IPS-NIHi7 (cell line): ENCODE measurements at regions not wholly inside any gene's neighbourhood (a gene's known extent, or its start where the extent isn't known, plus 50 kb on each side); places are given as distances from the start of the nearest gene placed in this dataset.
"Not testable (repeated sequence)": the region's sequence is repeated elsewhere in the genome, so short reads cannot be mapped to it uniquely, and the experiment has no call there.

Experiments
- DNase-seq: peaks from one replicate; pipeline ENCODE4 v3.0.0; 2012; ENCODE audit warnings: mixed read lengths; ENCODE audit errors: extremely low spot score

DNA sequence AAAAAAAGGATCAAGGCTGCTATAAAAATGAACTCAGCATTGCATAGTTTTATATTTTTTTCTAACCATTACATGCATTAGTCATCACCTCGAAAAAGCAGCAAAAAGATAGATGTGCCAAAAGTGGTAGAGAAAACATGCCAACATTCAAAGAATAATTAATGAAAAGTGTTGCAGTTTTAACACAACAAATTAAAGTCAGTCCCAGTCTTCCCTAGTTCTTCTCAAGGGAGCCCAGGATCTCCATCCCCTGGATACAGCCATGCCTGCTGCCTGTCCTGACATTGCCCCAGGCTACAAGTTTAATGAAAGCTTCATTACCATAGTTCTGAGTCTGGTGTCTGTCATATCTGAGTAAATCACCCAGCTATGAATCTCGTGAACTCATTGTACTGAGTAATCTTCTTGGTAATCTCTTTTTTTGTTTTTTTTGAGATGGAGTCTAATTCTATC is 116.6 kb upstream of the KLF12 start:
- no peak for DNase-seq

DNA sequence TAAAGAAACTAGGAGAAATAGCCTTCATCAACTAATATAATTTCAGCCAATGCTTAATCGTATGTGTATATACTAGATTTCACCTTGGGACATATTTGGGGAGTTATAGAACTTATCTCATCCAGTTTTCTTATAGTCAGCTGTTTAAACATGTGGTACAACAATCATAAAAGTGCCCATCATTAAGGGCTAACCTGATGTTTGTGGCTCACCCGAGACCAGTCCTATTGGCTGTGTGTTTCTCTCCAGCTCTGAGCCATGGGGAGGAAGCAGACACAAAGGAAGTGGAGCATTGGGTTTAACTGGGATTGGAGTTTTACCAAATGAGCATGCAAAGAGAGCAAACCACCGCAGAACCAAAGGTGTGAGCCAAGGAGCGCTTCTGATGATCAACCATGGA is 114.3 kb upstream of the KLF12 start:
- no peak for DNase-seq

DNA sequence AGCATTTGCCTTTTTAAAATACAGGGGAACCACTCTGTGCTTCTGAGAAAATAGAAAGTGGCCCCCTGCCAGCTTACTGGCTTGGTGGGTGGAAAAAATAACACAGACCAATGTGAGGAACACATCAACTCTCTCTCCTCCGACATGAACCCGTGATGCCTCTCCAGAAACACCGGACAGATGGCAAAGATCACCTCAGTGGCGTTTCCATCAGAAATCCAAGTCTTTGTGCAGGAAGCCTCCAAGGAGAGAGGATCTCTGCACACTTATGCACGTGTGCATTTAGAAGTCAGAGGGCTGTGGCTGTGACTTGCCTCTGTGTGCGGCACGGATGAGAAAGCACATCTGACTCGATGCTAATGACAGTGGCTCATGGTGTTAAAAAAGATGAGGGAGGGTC is 112.3 kb upstream of the KLF12 start:
- DNase-seq, result no peak

DNA sequence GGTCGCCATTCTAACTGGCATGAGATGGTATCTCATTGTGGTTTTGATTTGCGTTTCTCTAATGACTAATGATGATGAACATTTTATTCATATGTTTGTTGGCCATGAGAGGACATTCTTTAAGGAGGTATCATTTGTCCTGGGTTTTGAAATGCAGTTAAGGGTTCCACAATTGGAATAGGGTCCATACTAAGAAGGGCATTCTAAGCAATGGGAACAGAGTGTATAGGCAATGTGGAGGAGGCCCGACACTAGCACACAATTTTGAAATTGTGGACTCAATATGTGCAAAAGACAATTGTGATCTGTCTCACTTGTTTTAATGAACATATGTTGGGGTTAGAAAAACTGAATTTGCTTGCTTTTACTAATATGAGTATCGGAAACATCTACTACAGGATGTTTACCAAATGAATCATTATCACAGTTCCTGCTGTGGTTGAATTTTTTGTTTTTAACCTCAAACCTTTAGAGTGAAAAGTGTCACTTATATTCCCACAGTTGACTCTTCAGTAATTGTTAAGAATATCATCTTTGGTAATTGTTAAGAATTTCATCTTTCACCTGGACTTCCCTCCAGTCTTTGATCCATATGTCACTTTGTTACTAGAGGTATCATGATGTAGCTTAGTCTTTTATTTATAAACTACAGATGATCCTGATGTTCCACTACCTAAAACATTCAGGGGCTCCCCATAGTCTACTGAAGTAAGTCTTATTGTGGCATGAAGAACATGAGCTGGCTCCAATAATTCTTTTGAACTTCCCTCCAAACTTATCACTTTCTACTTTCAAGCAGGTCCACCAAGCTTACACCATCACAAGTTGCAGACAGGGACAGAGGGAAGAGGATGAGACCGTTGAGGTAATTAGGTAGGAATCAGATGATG is 109.7 kb upstream of the KLF12 start:
- DNase-seq, result no peak

DNA sequence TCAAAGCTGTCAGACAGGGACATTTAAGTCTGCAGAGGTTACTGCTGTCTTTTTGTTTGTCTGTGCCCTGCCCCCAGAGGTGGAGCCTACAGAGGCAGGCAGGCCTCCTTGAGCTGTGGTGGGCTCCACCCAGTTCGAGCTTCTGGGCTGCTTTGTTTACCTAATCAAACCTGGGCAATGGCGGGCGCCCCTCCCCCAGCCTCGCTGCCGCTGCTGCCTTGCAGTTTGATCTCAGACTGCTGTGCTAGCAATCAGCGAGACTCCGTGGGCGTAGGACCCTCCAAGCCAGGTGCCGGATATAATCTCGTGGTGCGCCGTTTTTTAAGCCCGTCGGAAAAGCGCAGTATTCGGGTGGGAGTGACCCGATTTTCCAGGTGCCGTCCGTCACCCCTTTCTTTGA is 107.1 kb upstream of the KLF12 start:
- DNase-seq, result not testable (repeated sequence)

DNA sequence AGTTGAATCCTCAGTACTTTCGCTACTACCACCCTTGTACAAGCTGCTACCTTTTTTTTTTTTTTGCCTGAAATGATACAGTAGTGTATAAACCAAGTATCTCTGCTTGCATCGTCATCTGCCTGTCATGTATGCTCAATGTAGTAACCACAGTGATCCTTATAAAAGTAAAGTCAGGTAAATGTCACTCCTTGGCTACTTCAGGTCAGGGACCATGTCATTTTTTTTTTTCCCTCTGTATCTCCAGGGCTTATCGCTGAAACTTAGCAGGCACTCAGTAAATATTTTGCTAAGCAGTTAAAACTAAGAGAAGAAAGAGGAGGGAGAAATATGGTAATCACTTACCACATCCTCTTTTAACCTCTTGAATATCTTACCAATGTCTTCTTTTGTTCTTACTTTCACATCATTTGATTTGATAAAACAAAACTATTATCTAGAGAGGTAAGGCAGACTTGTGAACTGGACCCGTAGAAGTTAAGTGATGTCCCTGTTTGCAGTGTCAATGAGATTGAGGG is 96.8 kb upstream of the KLF12 start:
- no peak for DNase-seq

- DNase-seq, result no peak
Measured at GRCh38 chr13:74229242-74229641, 95.0 kb upstream of the KLF12 start.

DNA sequence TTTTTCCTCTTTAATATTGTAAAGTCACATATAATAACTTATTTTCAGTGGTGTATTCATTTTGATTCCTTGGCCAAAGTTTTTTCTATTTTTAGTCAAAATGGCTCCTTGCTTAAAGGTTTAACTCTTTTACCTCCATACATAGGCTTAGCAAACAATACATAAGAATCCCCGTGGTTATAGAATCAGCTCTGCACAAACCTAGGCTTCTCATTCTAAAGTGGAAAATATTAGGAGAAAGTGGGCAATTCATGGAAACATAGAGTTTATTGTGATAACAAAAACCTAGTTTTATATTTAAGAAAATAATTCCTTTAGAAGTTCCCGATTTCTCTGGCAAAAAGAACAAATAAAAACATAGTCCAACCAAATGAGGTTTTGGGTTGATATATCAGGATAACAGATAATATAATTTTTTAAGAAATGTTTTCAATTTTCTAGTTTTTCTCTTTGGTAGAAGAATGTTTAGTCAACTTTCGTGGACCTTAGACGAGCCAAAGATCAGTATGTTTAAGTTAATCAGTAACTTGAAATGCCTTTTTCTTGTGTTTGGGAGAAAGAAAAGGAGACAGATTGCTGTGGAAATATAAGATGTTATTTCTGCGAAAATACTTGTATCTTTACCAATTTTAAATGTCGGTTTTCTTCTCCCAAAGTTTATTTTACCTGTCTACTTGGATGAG is 93.4 kb upstream of the KLF12 start:
- DNase-seq, result no peak

DNA sequence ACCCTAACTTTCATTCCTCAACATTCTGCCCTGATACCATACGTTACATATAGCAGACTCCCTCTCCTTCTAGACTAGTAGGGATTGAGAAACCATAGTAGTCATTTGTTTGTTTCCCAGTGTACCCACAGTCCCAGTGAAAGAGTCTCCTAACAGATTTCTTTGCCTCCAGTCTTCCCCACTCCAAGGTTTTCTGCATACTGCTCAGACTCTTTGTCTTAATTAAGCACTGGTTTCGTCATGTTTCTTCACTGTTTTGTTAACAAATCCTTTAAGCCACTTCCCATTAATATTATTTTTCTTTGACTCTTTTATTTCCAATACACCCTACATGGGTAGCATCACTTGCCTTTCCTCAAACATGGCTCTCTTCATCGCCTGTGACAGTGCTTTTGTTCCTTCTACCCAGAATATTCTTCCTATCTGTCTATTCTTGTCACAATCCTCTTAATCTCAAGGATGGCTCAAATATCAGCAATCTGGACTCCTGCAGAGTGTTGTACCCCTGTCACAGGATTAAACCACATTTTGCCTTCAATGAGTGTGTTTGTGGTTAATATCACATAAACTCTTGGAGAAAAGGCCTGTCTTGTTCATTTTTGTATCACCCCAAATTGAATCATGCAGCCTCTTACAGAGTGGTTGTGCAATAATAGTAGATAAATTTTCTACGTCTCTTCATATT is 92.7 kb upstream of the KLF12 start:
- no peak for DNase-seq

GRCh38 chr13:74221752-74222151 is 87.5 kb upstream of the KLF12 start:
- no peak for DNase-seq

- no peak for DNase-seq
Measured at GRCh38 chr13:74219566-74219965, 85.4 kb upstream of the KLF12 start.

DNA sequence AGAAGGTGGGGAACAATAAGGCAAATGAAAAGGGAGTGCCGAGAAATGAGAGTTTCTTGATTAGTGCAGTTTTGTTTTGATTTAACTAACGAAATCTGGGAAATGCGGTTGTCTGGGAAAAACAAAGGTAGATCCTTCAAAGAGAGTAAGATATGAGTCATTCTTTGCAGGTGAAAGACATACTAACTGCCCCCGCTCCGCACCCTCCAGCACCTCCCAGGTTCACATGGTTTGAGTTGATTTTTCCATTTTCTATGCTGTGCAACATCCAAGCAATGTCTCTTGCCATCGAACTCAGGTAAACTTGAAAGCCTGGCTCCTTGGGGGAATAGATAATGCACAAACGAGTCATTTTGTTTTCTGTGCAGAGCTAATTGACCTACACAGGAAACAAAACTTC is 84.1 kb upstream of the KLF12 start:
- DNase-seq, result no peak

DNA sequence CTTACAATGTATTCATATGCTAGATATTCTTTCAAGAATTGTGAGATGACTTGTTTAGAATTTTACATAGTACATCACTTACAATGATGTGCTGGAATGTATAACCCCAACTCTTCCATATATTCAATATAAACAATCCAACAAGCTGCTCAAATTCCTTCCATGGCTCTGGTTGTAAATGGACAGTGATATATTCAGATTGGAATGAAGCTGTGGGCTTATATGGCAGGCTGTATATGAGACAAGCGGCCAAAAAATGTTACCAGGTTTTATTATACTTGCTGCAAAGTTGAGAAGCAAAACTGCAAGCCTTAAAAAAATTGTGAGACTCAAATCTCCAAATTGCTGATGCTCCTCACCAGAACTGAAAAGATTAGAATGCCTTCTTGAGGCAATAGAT is 83.6 kb upstream of the KLF12 start:
- no peak for DNase-seq

DNA sequence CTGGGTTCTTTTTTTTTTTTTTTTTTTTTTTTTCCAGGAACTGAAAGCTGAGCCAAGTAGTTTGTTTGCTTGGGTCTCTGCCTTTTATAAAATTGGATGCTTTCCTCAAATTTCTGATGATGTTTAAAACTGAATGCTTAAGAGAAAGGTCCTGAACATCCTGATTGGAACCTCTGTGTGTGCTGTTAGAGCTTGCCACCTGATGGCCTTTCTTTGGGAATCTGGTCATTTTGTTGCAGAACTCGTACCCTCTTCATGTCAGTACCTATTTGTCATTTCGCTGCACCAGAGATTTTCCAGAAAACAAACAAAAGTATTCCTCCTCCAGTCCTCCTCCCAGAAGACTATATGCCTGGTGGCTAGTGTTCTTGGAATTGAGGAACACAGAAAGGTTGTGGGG is 81.2 kb upstream of the KLF12 start:
- no peak for DNase-seq

- no peak for DNase-seq
Measured at GRCh38 chr13:74214321-74214720, 80.1 kb upstream of the KLF12 start.

DNA sequence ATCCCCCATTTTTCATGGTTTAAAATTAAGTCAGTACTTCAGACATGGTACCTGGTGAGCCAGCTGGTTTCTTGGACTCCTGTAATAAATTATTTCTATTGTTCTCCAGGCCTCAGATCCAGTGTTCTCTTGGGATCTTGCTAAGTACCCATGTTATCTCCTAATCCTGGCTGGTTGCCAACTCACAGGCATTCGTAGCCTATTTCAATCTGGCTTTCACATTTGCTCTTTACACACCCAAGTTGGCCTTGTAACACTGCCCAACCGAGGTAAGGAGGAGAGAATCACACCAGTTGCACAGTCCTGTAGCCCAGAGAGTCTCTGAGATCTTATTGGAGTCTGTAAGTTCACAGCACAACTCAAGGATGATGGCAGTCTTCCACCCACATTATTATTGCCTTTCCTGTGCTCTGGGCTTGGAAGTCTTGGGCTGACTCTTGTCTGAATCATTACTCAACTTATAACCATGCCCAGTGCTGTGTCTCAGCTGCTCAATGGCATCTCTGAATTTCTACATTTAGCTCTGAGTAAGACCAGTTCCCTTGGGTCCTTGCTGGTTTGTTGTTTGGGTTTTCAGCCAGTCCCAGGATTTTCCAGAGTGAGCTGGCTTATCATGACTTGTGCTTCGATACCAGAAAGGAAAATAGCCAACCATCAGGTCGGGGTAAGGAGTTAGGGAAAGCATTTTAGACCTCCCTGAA is 76.6 kb upstream of the KLF12 start:
- DNase-seq, result no peak

DNA sequence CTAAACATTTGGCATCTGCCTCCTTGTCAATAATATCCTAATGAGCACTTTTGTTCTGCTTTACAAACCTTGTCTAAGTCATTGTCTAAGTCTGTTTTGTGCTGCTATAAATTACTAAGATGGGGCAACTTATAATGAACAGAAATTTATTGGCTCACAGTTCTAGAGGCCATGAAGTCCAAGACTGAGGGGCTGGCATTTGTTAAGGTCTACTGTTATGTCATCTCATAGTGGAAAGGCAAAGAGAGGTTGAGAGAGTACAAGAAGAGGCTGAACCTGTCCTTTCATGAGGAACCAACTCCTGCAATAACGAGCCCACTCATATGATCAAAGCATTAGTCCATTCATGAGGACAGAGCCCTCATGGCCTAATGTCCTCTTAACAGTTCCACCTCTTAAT is 72.7 kb upstream of the KLF12 start:
- DNase-seq, result no peak

DNA sequence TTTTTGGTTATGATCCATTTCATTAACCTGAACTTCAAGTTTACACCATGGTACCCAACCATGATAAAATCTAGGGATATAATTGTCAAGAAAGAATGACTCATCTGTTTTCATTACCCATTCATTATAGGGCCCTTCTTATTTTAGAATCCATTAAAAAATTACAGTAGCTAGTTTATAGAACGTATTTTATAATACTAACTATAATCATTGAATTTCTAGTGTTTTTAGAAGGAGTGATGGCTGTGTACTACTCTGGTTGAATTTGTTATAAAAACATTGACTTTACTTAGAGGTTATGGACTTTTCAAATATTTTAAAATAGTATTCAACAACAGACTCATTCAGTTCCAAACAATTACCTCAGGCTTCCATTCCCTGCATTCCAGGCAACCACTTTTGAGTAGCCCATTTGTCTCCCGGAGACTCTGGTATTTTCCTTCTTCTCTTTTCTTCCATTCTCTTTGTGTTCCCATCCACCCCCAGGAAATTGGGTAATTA is 71.9 kb upstream of the KLF12 start:
- no peak for DNase-seq

DNA sequence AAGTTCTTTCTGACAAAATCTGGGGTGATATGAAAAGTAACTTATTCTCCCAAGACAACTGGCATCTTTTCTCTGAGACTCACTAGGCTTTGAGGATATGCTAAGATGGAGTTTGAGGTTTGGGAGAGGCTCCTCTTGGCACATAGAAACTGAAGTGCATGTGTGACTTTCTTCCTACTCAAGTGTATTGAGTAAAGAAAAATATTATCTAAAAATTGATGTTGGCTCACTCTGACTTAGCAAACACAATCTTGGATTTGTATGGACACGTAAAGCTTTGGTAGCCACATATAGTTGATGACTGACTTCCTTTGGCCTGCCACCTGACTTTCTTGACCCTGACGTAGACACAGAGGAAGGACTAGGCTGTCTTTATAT is 71.1 kb upstream of the KLF12 start:
- no peak for DNase-seq

- DNase-seq, result no peak
Measured at GRCh38 chr13:74204602-74205312, 70.6 kb upstream of the KLF12 start.

DNA sequence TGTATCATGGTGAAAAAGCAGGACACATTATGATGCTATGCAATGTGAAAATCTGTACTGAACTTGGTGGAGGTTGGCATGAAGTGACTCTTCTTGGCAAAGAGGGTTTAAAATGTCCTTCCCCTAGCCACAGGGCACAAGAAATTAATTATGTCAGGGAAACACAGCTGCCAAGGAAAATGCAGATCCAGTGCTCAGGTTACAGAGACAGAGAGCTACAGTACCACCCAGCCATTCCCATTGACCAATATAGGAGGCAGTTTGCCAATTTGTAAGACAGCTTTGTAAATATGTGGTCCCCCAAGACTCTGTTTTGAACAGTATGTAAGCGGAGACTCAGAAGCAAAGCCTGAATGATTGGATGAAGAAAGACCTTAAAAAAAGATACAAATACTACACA is 69.4 kb upstream of the KLF12 start:
- DNase-seq, result no peak
